NCI-H1105 treated with DMSO at 0.1 percent for 48 hours (cell line): ENCODE measurements at regions not wholly inside any gene's neighbourhood (a gene's known extent, or its start where the extent isn't known, plus 50 kb on each side); places are given as distances from the start of the nearest gene placed in this dataset.

ENCODE experiments used
- DNase-seq: peaks from one replicate; lab custom pipeline; 2025; lab: John Stamatoyannopoulos, UW

- no peak for DNase-seq
Observed at GRCh38 chr16:63617990-63618763, 1503.7 kb downstream of the CDH11 start.

DNA sequence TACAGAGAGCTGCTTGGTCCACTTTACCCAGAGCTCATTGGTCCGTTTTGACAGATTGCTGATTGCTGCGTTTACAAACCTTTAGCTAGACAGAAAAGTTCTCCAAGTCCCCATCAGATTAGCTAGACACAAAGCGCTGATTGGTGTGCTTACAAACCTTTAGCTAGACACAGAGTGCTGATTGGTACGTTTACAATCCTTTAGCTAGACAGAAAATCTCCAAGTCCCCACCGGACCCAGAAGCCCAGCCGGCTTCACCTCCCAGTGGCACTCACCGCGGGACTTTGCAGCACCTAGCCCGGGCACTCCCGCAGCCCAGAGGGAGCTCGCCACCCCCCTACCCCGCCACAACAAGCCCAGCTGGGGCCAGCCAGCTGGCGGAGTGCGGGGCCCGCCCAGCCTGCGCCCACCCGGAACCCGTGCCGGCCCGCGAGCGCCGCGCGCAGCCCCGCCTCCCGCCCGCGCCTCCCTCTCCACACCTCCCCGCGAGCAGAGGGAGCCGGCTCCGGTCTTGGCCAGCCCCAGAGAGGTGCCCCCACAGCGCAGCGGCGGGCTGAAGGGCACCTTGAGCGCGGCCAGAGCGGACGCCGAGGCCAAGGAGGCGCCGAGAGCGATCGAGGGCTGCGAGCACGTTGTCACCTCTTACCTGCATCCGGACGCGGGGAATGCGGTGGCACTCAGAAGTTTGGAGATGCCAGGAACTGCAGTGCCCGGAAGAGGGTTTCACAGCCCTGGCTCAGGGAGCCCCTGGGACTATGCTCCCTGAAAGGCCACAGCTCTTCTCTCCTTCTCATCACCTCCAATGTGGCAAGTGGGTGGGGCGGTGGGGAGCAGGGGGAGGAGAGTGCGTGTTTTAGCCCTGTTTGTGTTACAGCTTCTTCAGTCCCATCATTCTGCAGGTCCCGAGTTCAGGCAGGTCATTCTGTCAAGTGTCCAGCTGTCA lies 1504.5 kb downstream of the CDH11 start:
- no peak for DNase-seq

- DNase-seq = no peak
Observed at GRCh38 chr16:63614429-63614828, 1507.4 kb downstream of the CDH11 start.

DNA sequence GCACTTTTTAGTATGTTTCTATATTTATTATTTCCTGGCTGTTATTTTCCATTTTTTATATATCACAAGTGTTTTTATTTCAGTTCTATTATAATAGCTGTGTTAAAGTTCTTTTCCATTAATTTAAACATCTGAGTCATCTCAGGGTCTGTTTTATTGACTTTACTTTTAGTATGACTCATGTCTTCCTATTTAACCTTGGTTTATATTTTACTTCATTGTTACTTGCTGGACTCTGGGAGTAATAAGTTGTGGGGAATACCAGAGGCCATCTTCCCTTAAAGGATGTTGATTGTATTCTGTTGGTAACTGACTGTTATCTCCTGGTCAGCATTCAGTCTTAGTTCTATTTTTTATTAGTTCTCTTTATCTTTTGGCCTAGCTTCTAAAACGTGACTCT lies 1508.2 kb downstream of the CDH11 start:
- DNase-seq = no peak

DNA sequence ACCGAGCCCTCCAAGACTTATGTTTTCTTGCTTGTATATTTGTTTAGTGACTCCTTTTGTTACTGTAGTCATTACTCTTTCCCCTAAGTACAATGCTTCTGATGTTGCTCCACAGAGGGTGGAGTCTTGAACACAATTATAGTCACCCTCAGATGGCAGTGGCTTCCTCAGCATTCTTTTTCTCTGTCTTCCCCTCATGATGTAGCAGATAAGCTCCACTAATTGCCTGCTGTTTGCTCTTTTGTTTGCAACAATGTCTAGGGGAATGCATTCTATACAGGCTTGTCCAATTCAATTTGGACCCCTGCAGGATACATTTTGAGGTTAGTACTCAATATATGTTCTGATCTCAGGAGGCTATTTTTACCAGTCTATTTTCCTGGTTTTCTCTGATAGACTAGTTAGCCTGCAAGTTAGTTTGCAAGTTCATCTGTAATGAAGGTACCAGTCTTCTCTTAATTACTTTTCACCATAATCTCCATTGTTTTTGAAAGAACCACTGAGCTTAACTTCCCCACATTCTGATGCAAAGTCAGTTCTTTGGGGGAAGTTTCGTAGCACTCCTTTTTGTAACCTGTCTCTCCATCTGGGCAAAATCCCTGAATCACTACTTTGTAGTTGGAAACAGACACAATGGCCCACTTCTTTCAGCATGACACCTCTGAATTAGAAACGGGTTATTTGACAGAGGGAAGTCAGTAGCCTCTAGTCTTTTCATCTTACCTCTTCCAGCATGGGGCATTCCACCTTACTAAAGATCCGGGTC lies 1509.2 kb downstream of the CDH11 start:
- DNase-seq = no peak

- DNase-seq = no peak
Observed at GRCh38 chr16:63606778-63607177, 1515.1 kb downstream of the CDH11 start.

- DNase-seq = no peak
Observed at GRCh38 chr16:63602206-63602927, 1519.5 kb downstream of the CDH11 start.

GRCh38 chr16:63596716-63597115 lies 1525.1 kb downstream of the CDH11 start:
- no peak for DNase-seq

- DNase-seq = no peak
Observed at GRCh38 chr16:63592852-63593251, 1529.0 kb downstream of the CDH11 start.

DNA sequence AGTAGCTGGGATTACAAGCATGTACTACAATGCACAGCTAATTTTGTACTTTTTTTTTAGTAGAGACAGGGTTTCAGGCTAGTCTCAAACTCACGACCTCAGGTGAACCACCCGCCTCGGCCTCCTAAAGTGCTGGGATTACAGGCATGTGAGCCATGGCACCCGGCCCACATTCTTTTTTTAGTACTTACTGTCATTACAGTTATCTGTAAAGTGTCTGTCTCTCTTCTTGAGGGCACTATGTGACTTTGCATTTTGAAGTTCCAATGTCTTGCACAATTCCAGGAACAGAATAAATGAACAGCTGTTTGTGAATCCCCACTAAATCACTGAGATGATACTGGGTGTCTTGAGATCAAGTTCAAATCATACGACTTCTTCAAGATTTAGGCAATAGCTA lies 1540.3 kb downstream of the CDH11 start:
- DNase-seq = no peak

- no peak for DNase-seq
Observed at GRCh38 chr16:63578791-63579190, 1542.6 kb upstream of the CDH8 start.

GRCh38 chr16:63577891-63578290 lies 1541.7 kb upstream of the CDH8 start:
- DNase-seq = no peak

GRCh38 chr16:63575041-63575440 lies 1538.8 kb upstream of the CDH8 start:
- DNase-seq = no peak

- DNase-seq = no peak
Observed at GRCh38 chr16:63568164-63568563, 1531.9 kb upstream of the CDH8 start.

GRCh38 chr16:63563819-63564505 lies 1527.7 kb upstream of the CDH8 start:
- no peak for DNase-seq

GRCh38 chr16:63553980-63554379 lies 1517.7 kb upstream of the CDH8 start:
- DNase-seq = no peak

GRCh38 chr16:63539276-63539675 lies 1503.0 kb upstream of the CDH8 start:
- DNase-seq = no peak

- DNase-seq = no peak
Observed at GRCh38 chr16:63530974-63531373, 1494.7 kb upstream of the CDH8 start.

DNA sequence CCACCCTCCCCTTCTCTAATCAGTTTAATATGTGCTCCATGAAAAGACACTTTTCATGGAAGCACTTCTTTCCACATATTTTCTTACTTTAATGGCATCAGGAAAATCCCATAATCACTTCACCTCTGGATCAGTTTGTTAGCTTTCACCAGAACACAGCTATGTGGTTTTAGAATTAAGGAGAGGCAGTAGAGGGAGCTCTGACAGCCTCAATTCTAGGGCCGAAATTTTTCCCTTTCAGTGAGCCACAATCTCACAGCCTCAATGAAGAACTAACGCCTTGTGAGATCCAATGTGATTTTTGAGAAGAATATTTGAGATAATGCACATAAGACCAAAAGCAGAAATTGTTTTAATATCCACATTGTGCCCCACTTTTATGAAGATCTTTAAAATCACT lies 1494.0 kb upstream of the CDH8 start:
- no peak for DNase-seq

DNA sequence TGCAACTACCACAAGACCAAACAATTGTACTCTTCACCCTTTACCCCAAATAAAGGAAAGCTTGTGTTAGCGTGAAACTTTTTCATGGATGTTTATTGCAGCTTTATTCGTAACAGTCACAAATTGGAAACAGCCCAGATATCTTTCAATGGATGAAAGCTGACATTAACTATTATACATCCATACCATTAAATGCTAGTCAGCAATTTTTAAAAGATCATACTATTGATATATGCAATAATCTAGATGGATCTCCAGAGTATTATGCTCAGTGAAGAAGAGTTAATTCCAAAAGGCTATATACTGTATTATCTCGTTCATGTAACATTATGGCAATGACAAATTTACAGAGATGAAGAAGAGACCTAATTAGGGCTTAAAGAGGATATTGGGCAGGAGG lies 1491.2 kb upstream of the CDH8 start:
- no peak for DNase-seq

DNA sequence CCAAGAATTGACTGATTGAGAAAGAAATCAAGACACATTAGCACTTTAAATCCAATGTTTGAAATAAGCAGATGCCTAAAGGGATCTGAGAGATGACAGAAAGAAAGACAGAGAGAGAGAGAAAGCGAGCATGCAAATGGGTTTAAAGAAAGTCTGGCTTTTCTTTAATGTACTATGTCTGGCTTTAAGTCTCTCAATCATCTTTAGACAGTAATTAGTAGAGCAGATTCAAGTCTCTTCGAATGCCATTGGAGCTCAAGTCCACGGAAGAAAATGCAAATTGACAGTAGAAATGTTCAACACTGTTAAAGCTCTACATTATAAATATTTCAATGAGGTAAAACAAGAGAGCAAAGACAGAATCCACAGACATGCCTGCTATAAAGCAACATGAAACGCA lies 1480.2 kb upstream of the CDH8 start:
- no peak for DNase-seq
